ENCODE measurements at regions not wholly inside any gene's neighbourhood (a gene's known extent, or its start where the extent isn't known, plus 50 kb on each side); places are given as distances from the start of the nearest gene placed in this dataset.

GRCh38 chr3:174675406-174675805 lies 183.7 kb upstream of the NAALADL2 start:
- no peaks in the 10 kb centered on the region for H3K4me1 ChIP-seq
- no peak overlapping the region for H3K4me2 ChIP-seq
- no peaks in the 10 kb centered on the region for H4K20me1 ChIP-seq
- no peak overlapping the region for H3K9ac ChIP-seq
- no peak overlapping the region for H3K27ac ChIP-seq
- H3K36me3 ChIP-seq = no peaks in the 10 kb centered on the region
- H3K4me3 ChIP-seq = no peak overlapping the region
- TF ChIP-seq Cebpa-rat (IDR thresholded peaks at IDR 0.05) = no peak
- H3K27me3 ChIP-seq = no peaks in the 10 kb centered on the region
- no peaks in the 10 kb centered on the region for H3K9me3 ChIP-seq

- H3K9me3 ChIP-seq = no peaks in the 10 kb centered on the region; the same call in 1 of the 2 replicates
- H3K4me2 ChIP-seq = no peak overlapping the region
- H4K20me1 ChIP-seq = no peaks in the 10 kb centered on the region
- no peak for TF ChIP-seq Cebpa-rat (IDR thresholded peaks at IDR 0.05)
- H3K36me3 ChIP-seq = no peaks in the 10 kb centered on the region
- no peaks in the 10 kb centered on the region for H3K27me3 ChIP-seq
- no peaks in the 10 kb centered on the region for H3K4me1 ChIP-seq
- H3K4me3 ChIP-seq = no peak overlapping the region
- H3K27ac ChIP-seq = no peak overlapping the region
- H3K9ac ChIP-seq = no peak overlapping the region
Observed at GRCh38 chr3:174681784-174682183, 177.3 kb upstream of the NAALADL2 start.

GRCh38 chr3:174685796-174686195 lies 173.3 kb upstream of the NAALADL2 start:
- Histone ChIP-seq H3K9me3 (no peaks in the 10 kb centered on the region; the same call in 1 of the 2 replicates), H3K4me1 (no peaks in the 10 kb centered on the region), H3K36me3 (no peaks in the 10 kb centered on the region), H3K27me3 (no peaks in the 10 kb centered on the region), H3K27ac (no peak overlapping the region), H3K4me2 (no peak overlapping the region), H4K20me1 (no peaks in the 10 kb centered on the region), H3K4me3 (no peak overlapping the region), H3K9ac (no peak overlapping the region)
- no peak for TF ChIP-seq Cebpa-rat (IDR thresholded peaks at IDR 0.05)

GRCh38 chr3:174697310-174697709 lies 161.8 kb upstream of the NAALADL2 start:
- Histone ChIP-seq H3K9ac (no peak overlapping the region), H4K20me1 (no peaks in the 10 kb centered on the region), H3K4me1 (no peaks in the 10 kb centered on the region), H3K27ac (no peak overlapping the region), H3K4me2 (no peak overlapping the region), H3K4me3 (no peak overlapping the region), H3K27me3 (no peaks in the 10 kb centered on the region), H3K36me3 (no peaks in the 10 kb centered on the region), H3K9me3 (no peaks in the 10 kb centered on the region)
- no peak for TF ChIP-seq Cebpa-rat (IDR thresholded peaks at IDR 0.05)

- no peak overlapping the region for H3K4me2 ChIP-seq
- H3K36me3 ChIP-seq = no peaks in the 10 kb centered on the region
- no peaks in the 10 kb centered on the region for H3K9me3 ChIP-seq
- no peak overlapping the region for H3K4me3 ChIP-seq
- no peaks in the 10 kb centered on the region for H3K4me1 ChIP-seq
- H4K20me1 ChIP-seq = no peaks in the 10 kb centered on the region
- H3K27ac ChIP-seq = no peak overlapping the region
- H3K27me3 ChIP-seq = no peaks in the 10 kb centered on the region
- no peak overlapping the region for H3K9ac ChIP-seq
- TF ChIP-seq Cebpa-rat (IDR thresholded peaks at IDR 0.05) = no peak
Observed at GRCh38 chr3:174700736-174701135, 158.4 kb upstream of the NAALADL2 start.

GRCh38 chr3:174710612-174711011 lies 148.5 kb upstream of the NAALADL2 start:
- Histone ChIP-seq H4K20me1 (no peaks in the 10 kb centered on the region), H3K9me3 (no peaks in the 10 kb centered on the region), H3K9ac (no peak overlapping the region), H3K27ac (no peak overlapping the region), H3K4me1 (no peaks in the 10 kb centered on the region), H3K27me3 (no peaks in the 10 kb centered on the region), H3K4me2 (no peak overlapping the region), H3K4me3 (no peak overlapping the region), H3K36me3 (no peaks in the 10 kb centered on the region)
- TF ChIP-seq Cebpa-rat (IDR thresholded peaks at IDR 0.05) = no peak

GRCh38 chr3:174715386-174715785 lies 143.7 kb upstream of the NAALADL2 start:
- Histone ChIP-seq H3K9me3 (no peaks in the 10 kb centered on the region), H3K9ac (no peak overlapping the region), H3K36me3 (no peaks in the 10 kb centered on the region), H3K4me2 (no peak overlapping the region), H4K20me1 (no peaks in the 10 kb centered on the region), H3K4me3 (no peak overlapping the region), H3K4me1 (no peaks in the 10 kb centered on the region), H3K27me3 (no peaks in the 10 kb centered on the region), H3K27ac (no peak overlapping the region)
- TF ChIP-seq Cebpa-rat (IDR thresholded peaks at IDR 0.05) = no peak

- Histone ChIP-seq H3K4me1 (no peaks in the 10 kb centered on the region), H3K9me3 (no peaks in the 10 kb centered on the region), H3K36me3 (no peaks in the 10 kb centered on the region), H3K4me2 (no peak overlapping the region), H3K27me3 (no peaks in the 10 kb centered on the region), H3K27ac (no peak overlapping the region), H4K20me1 (no peaks in the 10 kb centered on the region), H3K9ac (no peak overlapping the region), H3K4me3 (no peak overlapping the region)
- TF ChIP-seq Cebpa-rat (IDR thresholded peaks at IDR 0.05) = no peak
Observed at GRCh38 chr3:174716956-174717505, 142.1 kb upstream of the NAALADL2 start.

- no peak for TF ChIP-seq Cebpa-rat (IDR thresholded peaks at IDR 0.05)
- H3K4me2 ChIP-seq = no peak overlapping the region
- no peak overlapping the region for H3K4me3 ChIP-seq
Observed at GRCh38 chr3:174720717-174721116, 138.4 kb upstream of the NAALADL2 start.

GRCh38 chr3:174725303-174725702 lies 133.8 kb upstream of the NAALADL2 start:
- Histone ChIP-seq H3K9ac (no peak overlapping the region), H3K4me3 (no peak overlapping the region), H4K20me1 (no peaks in the 10 kb centered on the region), H3K4me1 (no peaks in the 10 kb centered on the region), H3K4me2 (no peak overlapping the region), H3K9me3 (no peaks in the 10 kb centered on the region), H3K36me3 (no peaks in the 10 kb centered on the region), H3K27ac (no peak overlapping the region), H3K27me3 (no peaks in the 10 kb centered on the region)
- TF ChIP-seq Cebpa-rat (IDR thresholded peaks at IDR 0.05) = no peak

More at GRCh38 chr3:174720717-174721116, 138.4 kb upstream of the NAALADL2 start:
- H3K9me3 ChIP-seq = no peaks in the 10 kb centered on the region
- H4K20me1 ChIP-seq = no peaks in the 10 kb centered on the region
- no peaks in the 10 kb centered on the region for H3K36me3 ChIP-seq
- no peaks in the 10 kb centered on the region for H3K4me1 ChIP-seq
- H3K27ac ChIP-seq = no peak overlapping the region
- no peaks in the 10 kb centered on the region for H3K27me3 ChIP-seq
- no peak overlapping the region for H3K9ac ChIP-seq

- no peak overlapping the region for H3K9ac ChIP-seq
- H3K4me1 ChIP-seq = no peaks in the 10 kb centered on the region
- H3K4me2 ChIP-seq = no peak overlapping the region
- no peaks in the 10 kb centered on the region for H3K27me3 ChIP-seq
- H3K36me3 ChIP-seq = no peaks in the 10 kb centered on the region
- no peak for TF ChIP-seq Cebpa-rat (IDR thresholded peaks at IDR 0.05)
- no peak overlapping the region for H3K27ac ChIP-seq
- H4K20me1 ChIP-seq = no peaks in the 10 kb centered on the region
- H3K9me3 ChIP-seq = peaks cover 17% of the 10 kb centered on the region
- H3K4me3 ChIP-seq = no peak overlapping the region
Observed at GRCh38 chr3:174737966-174738365, 121.2 kb upstream of the NAALADL2 start.

All from BLaER1 (cell line).